Activated naive CD8-positive, alpha-beta T cell (primary cell): ENCODE measurements at regions not wholly inside any gene's neighbourhood (a gene's known extent, or its start where the extent isn't known, plus 50 kb on each side); places are given as distances from the start of the nearest gene placed in this dataset.

Source experiments
- H3K27ac Mint-ChIP-seq: one replicate; pipeline ENCODE4 v1.8.0; 2021; ENCODE audit warnings: mixed read lengths
- H3K27me3 Mint-ChIP-seq: one replicate; pipeline ENCODE4 v1.8.0; 2021; ENCODE audit warnings: mixed read lengths
- H3K36me3 Mint-ChIP-seq: one replicate; pipeline ENCODE4 v1.8.0; 2021; ENCODE audit warnings: mixed read lengths
- H3K4me1 Mint-ChIP-seq: one replicate; pipeline ENCODE4 v1.8.0; 2021; ENCODE audit warnings: low read depth, mixed read lengths
- H3K4me3 Mint-ChIP-seq: one replicate; pipeline ENCODE4 v1.8.0; 2021; ENCODE audit warnings: mild to moderate bottlenecking, mixed read lengths
- H3K9me3 Mint-ChIP-seq: one replicate; pipeline ENCODE4 v1.8.0; 2021; ENCODE audit warnings: low read depth, mixed read lengths

DNA sequence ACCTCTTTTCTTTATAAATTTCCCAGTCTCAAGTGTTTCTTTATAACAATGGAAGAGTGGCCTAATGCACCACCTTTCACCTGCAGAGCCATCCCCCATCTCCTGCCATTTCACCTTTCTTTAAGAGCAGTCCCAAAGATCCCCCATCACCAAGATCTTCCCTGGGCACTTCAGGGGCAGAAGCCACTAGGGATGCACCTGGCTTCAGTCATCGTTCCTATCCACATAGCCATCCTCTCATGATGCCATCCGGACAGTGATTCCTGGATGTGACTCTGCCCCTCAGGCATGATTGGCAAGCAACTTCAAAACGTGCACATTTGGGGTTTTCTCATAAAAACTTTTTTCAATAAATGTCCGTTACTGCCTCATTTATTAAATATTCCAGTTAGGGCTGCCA is 225.9 kb downstream of the TBXT start:
- Mint-ChIP-seq H3K4me3 (no peak overlapping the region), H3K27me3 (peaks cover 7% of the 10 kb centered on the region), H3K4me1 (no peaks in the 10 kb centered on the region), H3K36me3 (no peaks in the 10 kb centered on the region), H3K27ac (no peak overlapping the region), H3K9me3 (peaks cover 4% of the 10 kb centered on the region)

DNA sequence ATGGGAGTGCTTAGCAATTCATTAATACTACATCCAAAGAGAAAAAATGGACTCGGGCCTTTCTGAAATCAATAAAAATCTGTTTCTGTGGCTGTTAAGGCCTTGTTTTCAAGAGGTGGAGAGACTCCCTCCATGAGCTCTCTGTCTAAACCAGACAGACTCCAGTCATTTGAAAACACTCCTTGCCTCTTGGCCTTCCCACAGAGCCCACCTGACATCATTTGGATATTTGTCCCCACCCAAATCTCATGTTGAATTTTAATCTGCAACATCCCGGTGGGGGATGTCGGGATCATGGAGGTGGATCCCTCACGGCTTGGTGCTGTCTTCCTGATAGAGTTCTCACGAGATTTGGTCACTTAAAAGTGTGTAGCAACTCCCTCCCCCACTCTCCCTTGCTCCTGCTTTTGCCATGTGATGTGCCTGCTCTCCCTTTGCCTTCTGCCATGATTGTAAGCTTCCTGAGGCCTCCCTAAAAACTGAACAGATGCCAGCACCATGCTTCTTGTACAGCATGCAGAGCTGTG is 226.3 kb downstream of the TBXT start:
- Mint-ChIP-seq H3K9me3 (peaks cover 4% of the 10 kb centered on the region), H3K27ac (no peak overlapping the region), H3K36me3 (no peaks in the 10 kb centered on the region), H3K27me3 (peaks cover 10% of the 10 kb centered on the region), H3K4me3 (no peak overlapping the region), H3K4me1 (no peaks in the 10 kb centered on the region)

- Mint-ChIP-seq H3K27me3 (peaks cover 11% of the 10 kb centered on the region), H3K9me3 (peaks cover 4% of the 10 kb centered on the region), H3K36me3 (no peaks in the 10 kb centered on the region), H3K27ac (no peak overlapping the region), H3K4me1 (no peaks in the 10 kb centered on the region), H3K4me3 (no peak overlapping the region)
Observed at GRCh38 chr6:165940366-165940765, 227.3 kb downstream of the TBXT start.

- no peaks in the 10 kb centered on the region for H3K36me3 Mint-ChIP-seq
- peaks cover 4% of the 10 kb centered on the region for H3K9me3 Mint-ChIP-seq
- no peak overlapping the region for H3K27ac Mint-ChIP-seq
Observed at GRCh38 chr6:165939601-165940290, 227.9 kb downstream of the TBXT start.

DNA sequence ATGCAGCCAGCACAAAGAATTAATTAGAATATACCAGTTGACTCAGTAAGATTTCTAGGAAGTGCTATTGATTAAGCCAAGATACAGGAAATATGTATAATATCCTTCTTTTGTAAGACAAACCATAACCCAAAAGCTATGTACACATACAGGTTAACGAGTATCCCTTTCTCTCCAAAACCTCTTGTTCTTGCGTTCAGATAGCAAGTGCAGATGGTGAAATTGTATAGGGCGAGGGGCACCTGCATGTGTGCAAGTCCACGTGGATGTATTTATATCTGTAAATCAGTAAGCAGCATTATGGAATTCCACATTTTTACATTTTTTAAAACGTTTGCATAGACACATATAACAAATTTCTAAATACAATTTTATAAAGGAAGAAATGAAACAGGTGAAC is 228.6 kb downstream of the TBXT start:
- Mint-ChIP-seq H3K4me3 (no peak overlapping the region), H3K27me3 (peaks cover 11% of the 10 kb centered on the region), H3K36me3 (no peaks in the 10 kb centered on the region), H3K9me3 (peaks cover 4% of the 10 kb centered on the region), H3K27ac (no peak overlapping the region), H3K4me1 (no peaks in the 10 kb centered on the region)

More at GRCh38 chr6:165939601-165940290, 227.9 kb downstream of the TBXT start:
- Mint-ChIP-seq H3K27me3 (peaks cover 11% of the 10 kb centered on the region), H3K4me3 (no peak overlapping the region), H3K4me1 (no peaks in the 10 kb centered on the region)

DNA sequence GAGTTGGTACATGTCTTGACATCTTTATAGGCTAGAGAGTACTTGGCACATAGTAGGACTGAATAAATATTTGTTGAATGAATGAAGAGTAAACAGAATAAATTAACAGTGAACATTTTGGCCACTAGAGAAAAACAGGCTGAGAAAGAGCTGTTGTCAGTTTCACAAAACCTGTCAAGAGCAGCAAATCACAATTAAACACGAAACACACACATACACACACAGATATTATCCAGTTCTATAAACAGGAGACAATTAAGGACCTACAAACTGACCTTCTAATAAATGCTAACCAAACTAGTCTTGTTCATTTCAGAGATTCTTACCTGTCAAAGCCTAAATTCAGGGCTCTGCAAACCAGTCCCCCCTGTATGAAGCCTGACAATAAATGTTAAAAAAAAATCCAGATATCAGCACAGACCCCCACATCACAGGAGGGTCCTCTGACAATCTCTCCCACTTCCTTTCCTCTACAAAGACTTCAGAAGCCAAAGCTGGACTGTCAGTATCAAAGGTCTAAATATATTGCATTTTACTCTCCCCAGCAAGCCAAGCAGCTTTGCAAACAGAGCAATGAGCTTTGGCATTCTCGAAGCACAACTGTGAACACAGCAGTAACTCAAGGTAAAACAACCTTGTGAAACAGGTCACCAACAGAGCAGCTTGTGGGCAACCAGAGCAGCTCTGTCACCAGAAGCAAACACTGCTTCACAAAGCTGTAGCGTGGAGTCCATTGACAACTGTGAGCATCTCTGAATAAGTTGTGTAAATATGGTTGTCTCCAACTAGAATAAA is 229.9 kb downstream of the TBXT start:
- Mint-ChIP-seq H3K4me1 (no peaks in the 10 kb centered on the region), H3K36me3 (no peaks in the 10 kb centered on the region), H3K4me3 (no peak overlapping the region), H3K9me3 (peaks cover 4% of the 10 kb centered on the region), H3K27ac (no peak overlapping the region), H3K27me3 (peaks cover 13% of the 10 kb centered on the region)

DNA sequence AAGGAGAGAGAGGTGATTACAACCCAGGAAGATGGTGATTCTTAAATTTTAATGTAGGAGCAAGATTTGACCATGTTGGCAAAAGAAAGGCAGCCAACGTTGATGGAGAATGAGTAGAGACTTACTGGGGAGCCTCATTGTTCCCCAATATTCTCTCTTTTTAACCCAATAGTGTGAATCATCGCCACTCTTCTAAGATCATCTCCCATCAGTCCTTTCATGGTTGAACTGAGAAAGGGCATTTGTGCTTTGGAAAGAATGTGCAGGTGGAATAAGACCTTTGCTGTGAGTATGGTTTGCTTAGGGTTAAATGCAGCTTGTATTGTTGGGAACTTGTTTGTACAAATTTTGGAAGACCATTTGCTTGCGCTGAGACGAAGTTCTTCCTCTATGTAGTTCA is 231.0 kb downstream of the TBXT start:
- Mint-ChIP-seq H3K27ac (no peak overlapping the region), H3K27me3 (peaks cover 12% of the 10 kb centered on the region), H3K36me3 (no peaks in the 10 kb centered on the region), H3K9me3 (peaks cover 2% of the 10 kb centered on the region), H3K4me3 (no peak overlapping the region), H3K4me1 (no peaks in the 10 kb centered on the region)

DNA sequence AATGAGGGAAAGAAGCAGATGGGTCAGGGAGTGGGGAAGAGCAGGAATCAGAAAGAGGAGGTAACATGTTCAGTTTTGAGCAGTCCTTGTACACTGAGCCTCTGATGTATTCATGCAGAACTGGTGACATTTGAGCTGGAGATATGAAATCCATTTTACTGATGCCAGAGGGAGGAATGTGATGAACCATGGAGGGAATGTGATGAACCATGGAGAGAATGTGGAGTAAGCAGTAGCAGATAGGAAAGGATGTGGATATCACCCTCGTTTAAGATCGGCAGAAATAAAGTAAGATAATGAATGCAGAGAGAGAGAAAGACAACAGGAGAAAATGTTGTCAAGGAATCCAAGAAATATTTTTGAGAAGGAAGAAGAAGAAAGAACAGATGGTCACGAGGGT is 231.6 kb downstream of the TBXT start:
- Mint-ChIP-seq H3K27me3 (peaks cover 10% of the 10 kb centered on the region), H3K4me1 (no peaks in the 10 kb centered on the region), H3K27ac (no peak overlapping the region), H3K9me3 (no peaks in the 10 kb centered on the region), H3K36me3 (no peaks in the 10 kb centered on the region), H3K4me3 (no peak overlapping the region)

GRCh38 chr6:165931675-165932074 is 236.0 kb downstream of the TBXT start:
- Mint-ChIP-seq H3K27ac (no peak overlapping the region), H3K36me3 (no peaks in the 10 kb centered on the region), H3K9me3 (no peaks in the 10 kb centered on the region), H3K4me3 (no peak overlapping the region), H3K27me3 (peaks cover 9% of the 10 kb centered on the region), H3K4me1 (no peaks in the 10 kb centered on the region)

GRCh38 chr6:165930668-165931214 is 236.9 kb downstream of the TBXT start:
- Mint-ChIP-seq H3K27me3 (peaks cover 5% of the 10 kb centered on the region), H3K4me3 (no peak overlapping the region), H3K27ac (no peak overlapping the region), H3K9me3 (no peaks in the 10 kb centered on the region), H3K36me3 (no peaks in the 10 kb centered on the region), H3K4me1 (no peaks in the 10 kb centered on the region)

- Mint-ChIP-seq H3K36me3 (no peaks in the 10 kb centered on the region), H3K27ac (no peak overlapping the region), H3K4me3 (no peak overlapping the region), H3K27me3 (peaks cover 5% of the 10 kb centered on the region), H3K9me3 (no peaks in the 10 kb centered on the region), H3K4me1 (no peaks in the 10 kb centered on the region)
Observed at GRCh38 chr6:165929607-165930006, 238.0 kb downstream of the TBXT start.

- H3K4me3 Mint-ChIP-seq = no peak overlapping the region
- peaks cover 9% of the 10 kb centered on the region for H3K27me3 Mint-ChIP-seq
- no peak overlapping the region for H3K27ac Mint-ChIP-seq
- no peaks in the 10 kb centered on the region for H3K9me3 Mint-ChIP-seq
- H3K4me1 Mint-ChIP-seq = no peaks in the 10 kb centered on the region
- no peaks in the 10 kb centered on the region for H3K36me3 Mint-ChIP-seq
Observed at GRCh38 chr6:165926378-165926777, 241.3 kb downstream of the TBXT start.

DNA sequence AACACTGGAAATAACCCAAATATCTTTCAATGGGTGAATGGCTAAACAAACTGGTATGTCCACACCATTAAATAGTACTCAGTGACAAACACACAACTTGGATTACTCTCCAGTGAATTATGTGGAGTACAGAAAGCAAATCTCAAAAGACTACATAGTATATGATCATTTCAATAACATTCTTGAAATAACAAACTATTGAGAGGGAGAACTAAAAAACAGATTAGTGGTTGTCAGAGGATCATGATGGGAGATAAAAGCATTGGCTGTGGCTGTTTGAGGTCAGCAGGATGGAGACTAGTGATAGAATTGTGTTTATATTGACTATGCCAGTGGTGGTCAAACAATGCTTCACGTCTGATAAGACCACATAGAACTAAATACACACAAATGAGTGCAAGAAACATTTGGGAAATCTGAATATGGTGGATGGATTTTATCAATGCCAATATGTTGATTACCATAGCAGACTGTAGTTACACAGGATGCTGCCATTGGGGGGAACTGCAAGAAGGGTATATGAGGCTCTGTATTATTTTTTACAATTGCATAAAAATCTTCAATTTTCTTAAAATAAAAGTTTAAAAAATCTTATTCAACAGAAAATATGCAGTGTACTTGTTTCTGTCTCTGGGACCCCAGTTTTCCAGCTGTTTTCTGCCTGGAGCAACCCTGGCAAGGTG is 242.0 kb downstream of the TBXT start:
- no peak overlapping the region for H3K27ac Mint-ChIP-seq
- H3K27me3 Mint-ChIP-seq = peaks cover 11% of the 10 kb centered on the region
- no peaks in the 10 kb centered on the region for H3K9me3 Mint-ChIP-seq
- H3K36me3 Mint-ChIP-seq = no peaks in the 10 kb centered on the region
- no peaks in the 10 kb centered on the region for H3K4me1 Mint-ChIP-seq
- H3K4me3 Mint-ChIP-seq = no peak overlapping the region

GRCh38 chr6:165922309-165922794 is 245.3 kb downstream of the TBXT start:
- no peak overlapping the region for H3K27ac Mint-ChIP-seq

More at GRCh38 chr6:165922309-165922794, 245.3 kb downstream of the TBXT start:
- H3K27me3 Mint-ChIP-seq = peaks cover 9% of the 10 kb centered on the region
- H3K9me3 Mint-ChIP-seq = no peaks in the 10 kb centered on the region
- no peaks in the 10 kb centered on the region for H3K36me3 Mint-ChIP-seq
- no peak overlapping the region for H3K4me3 Mint-ChIP-seq
- H3K4me1 Mint-ChIP-seq = no peaks in the 10 kb centered on the region
